HG02884 (cell line): ENCODE measurements at regions not wholly inside any gene's neighbourhood (a gene's known extent, or its start where the extent isn't known, plus 50 kb on each side); places are given as distances from the start of the nearest gene placed in this dataset.

Experiments used
- ATAC-seq: cut with Tn5 transposase; IDR thresholded peaks from one replicate; pipeline ENCODE4 v1.9.1; 2021; ENCODE audit warnings: mild to moderate bottlenecking, moderate library complexity; ENCODE audit not compliant: unreplicated experiment

- no peak for ATAC-seq
Measured at GRCh38 chr1:221335161-221336101, 406.5 kb downstream of the DUSP10 start.

- ATAC-seq = no peak
Measured at GRCh38 chr1:221336126-221336525, 405.8 kb downstream of the DUSP10 start.

- ATAC-seq = no peak
Measured at GRCh38 chr1:221337106-221337505, 404.8 kb downstream of the DUSP10 start.

- no peak for ATAC-seq
Measured at GRCh38 chr1:221343136-221343535, 398.8 kb downstream of the DUSP10 start.

GRCh38 chr1:221343607-221344006, 398.3 kb downstream of the DUSP10 start:
- no peak for ATAC-seq

- ATAC-seq = no peak
Measured at GRCh38 chr1:221344693-221345092, 397.2 kb downstream of the DUSP10 start.

GRCh38 chr1:221347706-221348105, 394.2 kb downstream of the DUSP10 start:
- ATAC-seq = no peak

- ATAC-seq = no peak
Measured at GRCh38 chr1:221350091-221350490, 391.8 kb downstream of the DUSP10 start.

- ATAC-seq = no peak
Measured at GRCh38 chr1:221356693-221357092, 385.2 kb downstream of the DUSP10 start.

- ATAC-seq = no peak
Measured at GRCh38 chr1:221363039-221363438, 378.9 kb downstream of the DUSP10 start.

- ATAC-seq = no peak
Measured at GRCh38 chr1:221366495-221367110, 375.3 kb downstream of the DUSP10 start.

- ATAC-seq = no peak
Measured at GRCh38 chr1:221371705-221372104, 370.2 kb downstream of the DUSP10 start.

- no peak for ATAC-seq
Measured at GRCh38 chr1:221373795-221374194, 368.1 kb downstream of the DUSP10 start.

GRCh38 chr1:221376286-221376685, 365.6 kb downstream of the DUSP10 start:
- ATAC-seq = no peak

GRCh38 chr1:221381910-221382623, 359.8 kb downstream of the DUSP10 start:
- ATAC-seq = no peak

GRCh38 chr1:221392453-221392852, 349.4 kb downstream of the DUSP10 start:
- ATAC-seq = no peak

- no peak for ATAC-seq
Measured at GRCh38 chr1:221394011-221394544, 347.8 kb downstream of the DUSP10 start.

GRCh38 chr1:221396526-221396925, 345.4 kb downstream of the DUSP10 start:
- ATAC-seq = no peak

- no peak for ATAC-seq
Measured at GRCh38 chr1:221397141-221397540, 344.7 kb downstream of the DUSP10 start.

- no peak for ATAC-seq
Measured at GRCh38 chr1:221397606-221398005, 344.3 kb downstream of the DUSP10 start.

GRCh38 chr1:221405146-221405545, 336.7 kb downstream of the DUSP10 start:
- ATAC-seq = no peak
